ENCODE measurements at regions not wholly inside any gene's neighbourhood (a gene's known extent, or its start where the extent isn't known, plus 50 kb on each side); places are given as distances from the start of the nearest gene placed in this dataset.

DNA sequence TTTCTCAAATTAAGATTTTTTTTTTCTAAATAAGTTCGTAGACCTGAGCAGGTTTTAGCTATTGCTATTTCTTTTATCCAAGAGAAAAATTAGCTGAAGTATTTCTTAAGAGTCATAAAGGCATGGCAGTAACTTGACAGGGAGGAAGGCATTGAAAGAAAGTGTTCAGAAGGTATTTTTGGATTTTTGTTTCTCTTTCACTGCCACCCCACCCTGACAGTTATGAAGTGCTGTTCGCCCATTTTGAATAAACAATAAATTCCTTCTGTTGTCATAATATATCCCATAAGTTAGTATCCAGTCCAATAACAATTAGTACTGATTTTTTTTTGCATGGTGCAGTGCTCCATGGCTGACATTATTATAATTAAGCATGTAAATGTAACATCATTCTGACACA, 363.0 kb downstream of the NR2F2 start:
- Histone ChIP-seq H3K36me3 (ENCODE audit: control insufficient read depth, insufficient read depth, low read length) (no peaks in the 10 kb centered on the region), H3K27me3 (replicated peaks; ENCODE audit: control insufficient read depth, insufficient read depth, low read length) (no peaks in the 10 kb centered on the region), H3K4me3 (replicated peaks; ENCODE audit: low read depth, low read length) (no peak overlapping the region)
- DNase-seq (ENCODE audit: extremely low read depth, insufficient read length) = no peak
- TF ChIP-seq, protein P1, sequence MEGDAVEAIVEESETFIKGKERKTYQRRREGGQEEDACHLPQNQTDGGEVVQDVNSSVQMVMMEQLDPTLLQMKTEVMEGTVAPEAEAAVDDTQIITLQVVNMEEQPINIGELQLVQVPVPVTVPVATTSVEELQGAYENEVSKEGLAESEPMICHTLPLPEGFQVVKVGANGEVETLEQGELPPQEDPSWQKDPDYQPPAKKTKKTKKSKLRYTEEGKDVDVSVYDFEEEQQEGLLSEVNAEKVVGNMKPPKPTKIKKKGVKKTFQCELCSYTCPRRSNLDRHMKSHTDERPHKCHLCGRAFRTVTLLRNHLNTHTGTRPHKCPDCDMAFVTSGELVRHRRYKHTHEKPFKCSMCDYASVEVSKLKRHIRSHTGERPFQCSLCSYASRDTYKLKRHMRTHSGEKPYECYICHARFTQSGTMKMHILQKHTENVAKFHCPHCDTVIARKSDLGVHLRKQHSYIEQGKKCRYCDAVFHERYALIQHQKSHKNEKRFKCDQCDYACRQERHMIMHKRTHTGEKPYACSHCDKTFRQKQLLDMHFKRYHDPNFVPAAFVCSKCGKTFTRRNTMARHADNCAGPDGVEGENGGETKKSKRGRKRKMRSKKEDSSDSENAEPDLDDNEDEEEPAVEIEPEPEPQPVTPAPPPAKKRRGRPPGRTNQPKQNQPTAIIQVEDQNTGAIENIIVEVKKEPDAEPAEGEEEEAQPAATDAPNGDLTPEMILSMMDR (IDR thresholded peaks at IDR 0.05; ENCODE audit: insufficient read depth, low read length, poor library complexity, severe bottlenecking) = no peak

DNA sequence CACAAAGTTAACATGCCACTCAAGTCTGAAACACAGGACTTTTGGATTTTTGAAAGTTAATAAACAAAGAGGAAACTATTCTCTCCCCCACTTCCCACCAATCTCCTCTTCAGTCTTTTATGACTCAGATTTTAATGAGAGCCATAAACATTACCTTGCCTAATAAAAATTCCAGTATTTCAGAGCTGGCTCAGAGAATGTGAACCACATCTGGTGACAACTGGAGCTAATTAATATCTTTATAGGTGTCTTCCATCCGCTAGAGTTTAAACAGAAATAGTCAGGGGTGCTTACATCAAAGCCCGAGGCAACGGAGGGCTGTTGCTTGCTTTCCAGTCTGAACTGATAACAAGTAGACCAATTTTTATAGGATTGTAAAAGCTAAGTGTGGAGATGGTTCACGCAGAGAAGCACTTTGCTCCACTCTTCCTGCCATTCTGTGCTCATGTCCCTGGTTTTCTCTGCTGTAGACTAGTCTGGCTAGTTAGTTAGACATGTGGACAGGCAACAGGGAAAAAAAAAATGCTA, 363.6 kb downstream of the NR2F2 start:
- TF ChIP-seq, protein P1 (IDR thresholded peaks at IDR 0.05; ENCODE audit: insufficient read depth, low read length, poor library complexity, severe bottlenecking) = no peak
- Histone ChIP-seq H3K4me3 (replicated peaks; ENCODE audit: low read depth, low read length) (no peak overlapping the region), H3K36me3 (ENCODE audit: control insufficient read depth, insufficient read depth, low read length) (no peaks in the 10 kb centered on the region), H3K27me3 (replicated peaks; ENCODE audit: control insufficient read depth, insufficient read depth, low read length) (no peaks in the 10 kb centered on the region)
- DNase-seq (ENCODE audit: extremely low read depth, insufficient read length) = no peak

DNA sequence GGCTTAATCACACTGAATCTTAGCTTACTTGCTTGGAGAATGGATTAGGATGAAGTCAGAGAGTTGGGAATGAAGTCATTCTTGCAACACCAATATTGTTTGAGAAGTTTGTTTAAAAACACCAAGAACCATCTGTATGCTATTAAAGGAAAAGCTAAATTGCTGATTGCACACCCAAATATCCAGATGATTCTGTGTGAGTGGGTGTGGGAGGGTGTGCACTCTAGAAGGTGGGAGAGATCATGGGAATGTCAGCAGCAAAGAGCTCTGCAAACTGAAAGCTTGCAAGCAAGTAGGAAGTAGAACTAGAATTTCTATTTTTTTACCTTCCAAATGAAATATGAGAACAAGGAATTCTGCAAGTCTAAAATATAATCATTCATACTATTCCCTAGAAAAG, 364.9 kb downstream of the NR2F2 start:
- DNase-seq (ENCODE audit: extremely low read depth, insufficient read length) = no peak
- Histone ChIP-seq H3K36me3 (ENCODE audit: control insufficient read depth, insufficient read depth, low read length) (no peaks in the 10 kb centered on the region), H3K4me3 (replicated peaks; ENCODE audit: low read depth, low read length) (no peak overlapping the region), H3K27me3 (replicated peaks; ENCODE audit: control insufficient read depth, insufficient read depth, low read length) (no peaks in the 10 kb centered on the region)
- TF ChIP-seq, protein P1 (IDR thresholded peaks at IDR 0.05; ENCODE audit: insufficient read depth, low read length, poor library complexity, severe bottlenecking) = no peak

DNA sequence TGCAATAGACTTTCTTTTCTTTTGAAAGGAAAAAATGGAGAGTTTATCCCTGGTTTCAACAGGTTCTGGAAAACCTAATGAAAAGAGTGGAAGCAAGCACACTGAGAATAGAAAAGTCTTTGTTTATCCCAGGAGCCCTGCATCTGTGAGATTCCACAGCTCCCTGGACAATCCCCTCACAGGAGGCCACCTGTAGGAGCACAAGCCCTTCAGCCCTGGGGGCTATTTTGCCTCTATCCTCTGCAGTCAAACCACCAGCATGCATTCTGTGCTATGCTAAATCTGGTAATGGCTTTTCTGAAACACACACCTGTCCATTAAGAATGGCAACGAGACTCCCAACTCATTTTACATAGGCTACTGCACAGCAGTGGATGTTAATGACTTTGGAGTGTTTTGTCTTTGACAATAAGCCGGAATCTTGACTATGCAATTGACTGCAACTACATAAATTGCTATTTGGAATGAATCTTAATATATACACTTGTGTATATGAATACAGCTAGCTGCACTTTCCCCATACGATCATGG, 369.4 kb downstream of the NR2F2 start:
- H3K36me3 ChIP-seq (ENCODE audit: control insufficient read depth, insufficient read depth, low read length) = no peaks in the 10 kb centered on the region
- no peaks in the 10 kb centered on the region for H3K27me3 ChIP-seq (replicated peaks; ENCODE audit: control insufficient read depth, insufficient read depth, low read length)
- no peak for DNase-seq (ENCODE audit: extremely low read depth, insufficient read length)
- TF ChIP-seq, protein P1 (IDR thresholded peaks at IDR 0.05; ENCODE audit: insufficient read depth, low read length, poor library complexity, severe bottlenecking) = no peak
- H3K4me3 ChIP-seq (replicated peaks; ENCODE audit: low read depth, low read length) = no peak overlapping the region

DNA sequence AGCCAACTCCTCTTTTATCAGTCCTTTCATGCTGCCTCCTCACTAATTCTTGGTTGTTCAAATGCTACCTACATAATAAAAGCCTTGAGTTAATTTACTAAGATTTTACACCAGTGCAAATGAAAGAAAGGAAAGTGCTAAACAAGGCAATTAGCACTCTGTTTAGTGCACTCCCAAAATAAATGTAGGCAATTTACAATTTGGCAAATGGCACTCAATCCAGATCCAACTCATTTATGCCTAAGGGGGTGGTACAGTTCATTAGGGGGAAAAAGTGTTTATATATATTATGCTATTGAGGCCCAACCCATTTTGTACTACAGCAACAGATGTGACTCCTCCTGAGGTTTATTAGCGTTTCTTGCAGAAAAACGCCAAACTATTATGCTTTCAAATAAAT, 370.1 kb downstream of the NR2F2 start:
- Histone ChIP-seq H3K27me3 (replicated peaks; ENCODE audit: control insufficient read depth, insufficient read depth, low read length) (no peaks in the 10 kb centered on the region), H3K4me3 (replicated peaks; ENCODE audit: low read depth, low read length) (no peak overlapping the region), H3K36me3 (ENCODE audit: control insufficient read depth, insufficient read depth, low read length) (no peaks in the 10 kb centered on the region)
- TF ChIP-seq, protein P1 (IDR thresholded peaks at IDR 0.05; ENCODE audit: insufficient read depth, low read length, poor library complexity, severe bottlenecking) = no peak
- DNase-seq (ENCODE audit: extremely low read depth, insufficient read length) = no peak

DNA sequence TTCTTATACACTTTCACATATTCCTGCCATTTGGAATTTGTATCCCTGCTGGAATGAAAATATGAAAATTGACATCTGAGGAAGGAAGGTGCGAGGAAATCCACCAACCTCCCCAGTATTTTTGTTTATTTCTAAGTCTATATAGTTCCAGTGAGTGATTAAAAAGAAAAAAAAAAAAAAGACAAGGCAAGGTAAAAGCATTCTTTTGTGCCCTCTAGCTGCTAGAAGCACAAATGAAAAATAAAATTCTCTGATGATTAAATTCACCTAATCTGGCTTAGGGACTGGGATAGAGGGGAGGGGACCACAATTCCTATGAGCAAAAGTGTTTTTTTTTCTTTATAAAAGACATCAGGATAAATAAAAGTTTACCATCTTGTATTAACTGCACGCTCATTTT, 370.9 kb downstream of the NR2F2 start:
- no peak for DNase-seq (ENCODE audit: extremely low read depth, insufficient read length)
- no peaks in the 10 kb centered on the region for H3K36me3 ChIP-seq (ENCODE audit: control insufficient read depth, insufficient read depth, low read length)
- H3K27me3 ChIP-seq (replicated peaks; ENCODE audit: control insufficient read depth, insufficient read depth, low read length) = no peaks in the 10 kb centered on the region
- TF ChIP-seq, protein P1 (IDR thresholded peaks at IDR 0.05; ENCODE audit: insufficient read depth, low read length, poor library complexity, severe bottlenecking) = no peak
- no peak overlapping the region for H3K4me3 ChIP-seq (replicated peaks; ENCODE audit: low read depth, low read length)

Data from GM06990 (cell line).